ENCODE measurements at regions not wholly inside any gene's neighbourhood (a gene's known extent, or its start where the extent isn't known, plus 50 kb on each side); places are given as distances from the start of the nearest gene placed in this dataset.

DNA sequence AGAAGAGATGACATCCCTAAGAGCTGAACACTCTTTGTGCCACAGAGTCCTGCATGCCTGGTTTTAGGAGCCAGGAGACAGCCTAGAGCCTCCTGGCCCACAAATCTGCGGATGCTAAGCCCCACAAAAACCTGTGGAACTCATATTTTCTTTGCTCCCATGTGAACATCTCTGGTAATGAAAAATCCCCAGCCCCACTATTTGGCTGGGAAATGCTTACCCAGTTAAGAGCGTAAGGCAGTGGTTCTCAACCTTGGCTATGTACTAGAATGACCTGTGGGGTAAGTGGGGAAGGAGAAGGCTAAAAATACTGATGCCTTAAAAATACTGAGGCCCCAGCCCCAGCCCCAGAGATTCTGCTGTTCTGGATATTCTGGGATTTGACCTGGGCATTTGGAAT, 208.1 kb downstream of the EN1 start:
- Histone ChIP-seq H4K20me1 (ENCODE audit: insufficient read depth, low read length) (no peaks in the 10 kb centered on the region), H3K27ac (ENCODE audit: low read depth, low read length) (no peak overlapping the region), H3K4me1 (ENCODE audit: insufficient read depth, low read length) (no peaks in the 10 kb centered on the region), H3K79me2 (ENCODE audit: insufficient read depth, low read length) (no peaks in the 10 kb centered on the region), H3K27me3 (ENCODE audit: insufficient read depth, low read length) (peaks cover 4% of the 10 kb centered on the region), H3K36me3 (ENCODE audit: insufficient read depth, low read length) (no peaks in the 10 kb centered on the region), H3K4me2 (ENCODE audit: insufficient read depth, low read length) (no peak overlapping the region), H3K9me3 (ENCODE audit: low read depth, low read length) (no peaks in the 10 kb centered on the region), H2AFZ (ENCODE audit: low read length) (no peak overlapping the region), H3K4me3 (ENCODE audit: insufficient read depth, low read length) (no peak overlapping the region)
- TF ChIP-seq CTCF (IDR thresholded peaks at IDR 0.05; ENCODE audit: extremely low read depth, low read depth, low read length) = no peak
- DNase-seq (ENCODE audit: insufficient read length, low spot score, missing footprints) = no peak

DNA sequence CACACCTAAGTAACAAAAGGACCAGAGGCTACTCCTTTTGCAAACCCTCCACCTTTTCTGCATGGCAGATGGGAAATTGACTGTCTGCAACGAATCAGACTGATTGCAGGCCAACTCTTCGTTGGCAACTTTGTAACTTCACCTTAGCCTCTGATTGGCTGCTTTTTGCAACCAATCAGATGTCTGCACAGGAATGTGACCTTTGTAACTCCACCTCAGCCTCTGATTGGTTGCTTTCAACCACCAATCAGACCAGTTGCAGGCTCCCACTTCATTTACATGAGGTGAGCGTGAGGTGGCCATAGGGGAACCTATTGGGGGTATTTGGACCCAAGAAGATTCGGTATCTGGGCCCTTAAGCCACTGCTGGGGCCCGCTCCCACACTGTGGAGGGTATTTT, 209.0 kb downstream of the EN1 start:
- Histone ChIP-seq H3K27me3 (ENCODE audit: insufficient read depth, low read length) (peaks cover 6% of the 10 kb centered on the region), H3K9me3 (ENCODE audit: low read depth, low read length) (no peaks in the 10 kb centered on the region), H3K27ac (ENCODE audit: low read depth, low read length) (no peak overlapping the region), H4K20me1 (ENCODE audit: insufficient read depth, low read length) (no peaks in the 10 kb centered on the region), H2AFZ (ENCODE audit: low read length) (no peak overlapping the region), H3K79me2 (ENCODE audit: insufficient read depth, low read length) (no peaks in the 10 kb centered on the region), H3K4me2 (ENCODE audit: insufficient read depth, low read length) (no peak overlapping the region), H3K4me3 (ENCODE audit: insufficient read depth, low read length) (no peak overlapping the region), H3K4me1 (ENCODE audit: insufficient read depth, low read length) (no peaks in the 10 kb centered on the region), H3K36me3 (ENCODE audit: insufficient read depth, low read length) (no peaks in the 10 kb centered on the region)
- DNase-seq (ENCODE audit: insufficient read length, low spot score, missing footprints) = no peak
- TF ChIP-seq CTCF (IDR thresholded peaks at IDR 0.05; ENCODE audit: extremely low read depth, low read depth, low read length) = no peak

GRCh38 chr2:118635891-118636290, 211.6 kb downstream of the EN1 start:
- H3K36me3 ChIP-seq (ENCODE audit: insufficient read depth, low read length) = no peaks in the 10 kb centered on the region
- DNase-seq (ENCODE audit: insufficient read length, low spot score, missing footprints) = no peak
- no peak overlapping the region for H2AFZ ChIP-seq (ENCODE audit: low read length)
- no peaks in the 10 kb centered on the region for H3K9me3 ChIP-seq (ENCODE audit: low read depth, low read length)
- H3K4me3 ChIP-seq (ENCODE audit: insufficient read depth, low read length) = no peak overlapping the region
- H3K4me1 ChIP-seq (ENCODE audit: insufficient read depth, low read length) = no peaks in the 10 kb centered on the region
- peaks cover 6% of the 10 kb centered on the region for H3K27me3 ChIP-seq (ENCODE audit: insufficient read depth, low read length)
- no peak overlapping the region for H3K27ac ChIP-seq (ENCODE audit: low read depth, low read length)
- no peak overlapping the region for H3K4me2 ChIP-seq (ENCODE audit: insufficient read depth, low read length)
- no peaks in the 10 kb centered on the region for H4K20me1 ChIP-seq (ENCODE audit: insufficient read depth, low read length)
- no peak for TF ChIP-seq CTCF (IDR thresholded peaks at IDR 0.05; ENCODE audit: extremely low read depth, low read depth, low read length)
- H3K79me2 ChIP-seq (ENCODE audit: insufficient read depth, low read length) = no peaks in the 10 kb centered on the region

- Histone ChIP-seq H4K20me1 (ENCODE audit: insufficient read depth, low read length) (no peaks in the 10 kb centered on the region), H2AFZ (ENCODE audit: low read length) (no peak overlapping the region), H3K4me3 (ENCODE audit: insufficient read depth, low read length) (no peak overlapping the region), H3K9me3 (ENCODE audit: low read depth, low read length) (no peaks in the 10 kb centered on the region), H3K79me2 (ENCODE audit: insufficient read depth, low read length) (no peaks in the 10 kb centered on the region), H3K27me3 (ENCODE audit: insufficient read depth, low read length) (peaks cover 6% of the 10 kb centered on the region), H3K4me1 (ENCODE audit: insufficient read depth, low read length) (no peaks in the 10 kb centered on the region), H3K36me3 (ENCODE audit: insufficient read depth, low read length) (no peaks in the 10 kb centered on the region), H3K4me2 (ENCODE audit: insufficient read depth, low read length) (no peak overlapping the region), H3K27ac (ENCODE audit: low read depth, low read length) (no peak overlapping the region)
- no peak for DNase-seq (ENCODE audit: insufficient read length, low spot score, missing footprints)
- no peak for TF ChIP-seq CTCF (IDR thresholded peaks at IDR 0.05; ENCODE audit: extremely low read depth, low read depth, low read length)
These were observed 212.6 kb downstream of the EN1 start for GRCh38 chr2:118634876-118635275.
